ENCODE measurements at regions not wholly inside any gene's neighbourhood (a gene's known extent, or its start where the extent isn't known, plus 50 kb on each side); places are given as distances from the start of the nearest gene placed in this dataset.

- Histone ChIP-seq H3K9me3 (no peaks in the 10 kb centered on the region), H3K4me3 (no peak overlapping the region), H3K4me1 (no peaks in the 10 kb centered on the region), H3K27me3 (no peaks in the 10 kb centered on the region), H3K36me3 (no peaks in the 10 kb centered on the region), H3K27ac (no peak overlapping the region)
- TF ChIP-seq, protein P1, sequence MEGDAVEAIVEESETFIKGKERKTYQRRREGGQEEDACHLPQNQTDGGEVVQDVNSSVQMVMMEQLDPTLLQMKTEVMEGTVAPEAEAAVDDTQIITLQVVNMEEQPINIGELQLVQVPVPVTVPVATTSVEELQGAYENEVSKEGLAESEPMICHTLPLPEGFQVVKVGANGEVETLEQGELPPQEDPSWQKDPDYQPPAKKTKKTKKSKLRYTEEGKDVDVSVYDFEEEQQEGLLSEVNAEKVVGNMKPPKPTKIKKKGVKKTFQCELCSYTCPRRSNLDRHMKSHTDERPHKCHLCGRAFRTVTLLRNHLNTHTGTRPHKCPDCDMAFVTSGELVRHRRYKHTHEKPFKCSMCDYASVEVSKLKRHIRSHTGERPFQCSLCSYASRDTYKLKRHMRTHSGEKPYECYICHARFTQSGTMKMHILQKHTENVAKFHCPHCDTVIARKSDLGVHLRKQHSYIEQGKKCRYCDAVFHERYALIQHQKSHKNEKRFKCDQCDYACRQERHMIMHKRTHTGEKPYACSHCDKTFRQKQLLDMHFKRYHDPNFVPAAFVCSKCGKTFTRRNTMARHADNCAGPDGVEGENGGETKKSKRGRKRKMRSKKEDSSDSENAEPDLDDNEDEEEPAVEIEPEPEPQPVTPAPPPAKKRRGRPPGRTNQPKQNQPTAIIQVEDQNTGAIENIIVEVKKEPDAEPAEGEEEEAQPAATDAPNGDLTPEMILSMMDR (IDR thresholded peaks at IDR 0.05): no peak
- intact Hi-C loops (cut with DNase I): no loop called here
- no peak for DNase-seq (ENCODE audit: low spot score in 2 of 2)
Observed at GRCh38 chr10:7482992-7483391, 72.2 kb upstream of the SFMBT2 start.

DNA sequence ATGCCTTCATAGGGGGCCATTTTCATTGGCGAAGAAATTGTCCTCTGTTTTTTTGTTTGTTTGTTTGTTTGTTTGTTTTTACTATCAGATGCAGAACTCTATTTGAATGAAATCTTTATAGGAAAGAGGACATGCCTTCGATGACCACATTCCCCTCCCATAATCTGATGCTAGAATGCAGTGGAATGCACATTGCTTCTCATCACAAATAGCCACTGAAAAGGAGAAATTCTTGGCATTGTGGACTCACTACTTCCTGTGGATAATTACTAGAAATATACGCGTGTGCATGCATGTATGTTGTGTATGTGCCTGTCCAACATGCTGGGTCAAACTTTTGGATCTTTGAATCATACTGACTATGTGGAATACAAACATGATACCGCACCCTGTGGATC lies 70.5 kb upstream of the SFMBT2 start:
- no peaks in the 10 kb centered on the region for H3K36me3 ChIP-seq
- no peak overlapping the region for H3K4me3 ChIP-seq
- intact Hi-C loops (cut with DNase I): no loop called here
- DNase-seq (ENCODE audit: low spot score in 2 of 2): no peak
- H3K27ac ChIP-seq: no peak overlapping the region
- no peaks in the 10 kb centered on the region for H3K9me3 ChIP-seq
- TF ChIP-seq, protein P1 (IDR thresholded peaks at IDR 0.05): no peak
- no peaks in the 10 kb centered on the region for H3K4me1 ChIP-seq
- no peaks in the 10 kb centered on the region for H3K27me3 ChIP-seq

DNA sequence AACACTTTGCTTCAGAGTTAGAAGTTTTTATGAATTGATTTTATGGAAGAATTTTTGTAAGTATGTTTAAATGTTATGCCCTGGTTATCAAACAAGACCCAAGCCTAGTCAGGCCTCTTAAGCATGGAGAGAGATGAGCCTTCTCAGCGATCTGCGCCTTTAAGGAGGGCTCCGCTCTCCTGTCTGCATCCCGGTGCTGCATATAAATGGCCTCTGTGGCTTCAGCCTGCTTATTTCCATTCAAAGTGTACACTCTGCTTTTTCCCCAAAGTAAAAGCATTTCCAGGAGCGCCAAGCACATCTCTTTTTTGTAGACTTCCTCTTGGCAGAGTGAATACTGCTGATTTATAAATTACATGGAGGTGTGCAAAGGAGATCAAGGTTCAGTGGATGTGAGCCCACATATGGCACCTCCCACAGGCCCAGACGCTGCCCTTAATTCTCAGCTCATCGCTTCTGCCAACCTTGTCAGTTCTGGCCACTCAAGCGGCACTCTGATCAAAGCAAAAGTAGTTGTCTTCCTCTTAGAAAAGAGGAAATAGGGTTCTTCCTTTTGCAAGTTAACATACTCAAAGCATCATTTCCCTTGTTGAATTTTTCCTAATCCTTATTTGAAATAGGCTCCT lies 70.0 kb upstream of the SFMBT2 start:
- Histone ChIP-seq H3K27ac (no peak overlapping the region), H3K27me3 (no peaks in the 10 kb centered on the region), H3K36me3 (no peaks in the 10 kb centered on the region), H3K4me3 (no peak overlapping the region), H3K9me3 (no peaks in the 10 kb centered on the region), H3K4me1 (no peaks in the 10 kb centered on the region)
- intact Hi-C loops (cut with DNase I): no loop called here
- DNase-seq (ENCODE audit: low spot score in 2 of 2): no peak
- TF ChIP-seq, protein P1 (IDR thresholded peaks at IDR 0.05): no peak

- Histone ChIP-seq H3K4me3 (no peak overlapping the region), H3K4me1 (no peaks in the 10 kb centered on the region), H3K27me3 (no peaks in the 10 kb centered on the region), H3K36me3 (no peaks in the 10 kb centered on the region), H3K9me3 (no peaks in the 10 kb centered on the region), H3K27ac (no peak overlapping the region)
- TF ChIP-seq, protein P1 (IDR thresholded peaks at IDR 0.05): no peak
- no peak for DNase-seq (ENCODE audit: low spot score in 2 of 2)
- intact Hi-C loops (cut with DNase I): no loop called here
Observed at GRCh38 chr10:7479861-7480598, 69.2 kb upstream of the SFMBT2 start.

DNA sequence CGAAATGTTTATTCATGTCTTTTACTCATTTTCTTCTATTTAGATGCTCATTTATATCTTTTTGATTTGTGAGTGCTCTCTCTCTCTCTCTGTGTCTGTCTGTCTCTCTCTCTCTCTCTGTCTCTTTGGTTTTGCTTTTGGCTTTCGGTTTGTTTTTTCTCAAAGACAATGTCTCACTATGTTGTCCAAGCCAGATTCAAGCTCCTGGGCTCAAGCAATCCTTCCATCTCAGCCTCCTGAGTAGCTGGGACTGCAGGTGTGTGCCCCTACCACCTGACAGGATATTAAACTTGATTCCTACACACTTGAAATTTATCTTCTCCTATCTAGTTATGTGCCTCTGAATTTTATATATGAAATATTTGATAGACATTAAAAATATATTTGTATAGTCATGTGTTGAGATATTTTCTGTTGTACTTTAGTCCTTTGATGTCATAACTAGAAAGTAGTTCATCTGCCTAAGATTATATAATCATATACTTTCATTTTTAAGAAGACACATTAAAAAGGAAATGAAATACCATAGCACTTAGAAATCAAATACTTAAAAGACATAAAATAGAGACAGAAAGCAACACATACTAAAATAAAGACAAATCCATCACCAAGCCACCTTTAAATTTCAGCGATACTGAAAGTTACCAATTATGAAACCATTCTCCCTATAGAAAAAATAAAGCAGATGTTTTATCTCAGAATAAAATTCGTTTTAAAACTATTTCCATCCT lies 68.1 kb upstream of the SFMBT2 start:
- Histone ChIP-seq H3K9me3 (no peaks in the 10 kb centered on the region), H3K4me3 (no peak overlapping the region), H3K4me1 (no peaks in the 10 kb centered on the region), H3K27ac (no peak overlapping the region), H3K36me3 (no peaks in the 10 kb centered on the region), H3K27me3 (no peaks in the 10 kb centered on the region)
- TF ChIP-seq, protein P1 (IDR thresholded peaks at IDR 0.05): no peak
- no peak for DNase-seq (ENCODE audit: low spot score in 2 of 2)
- intact Hi-C loops (cut with DNase I): no loop called here
